ENCODE measurements at regions not wholly inside any gene's neighbourhood (a gene's known extent, or its start where the extent isn't known, plus 50 kb on each side); places are given as distances from the start of the nearest gene placed in this dataset.

- no peak for TF ChIP-seq POLR2A (IDR thresholded peaks at IDR 0.05)
- TF ChIP-seq, protein P1, sequence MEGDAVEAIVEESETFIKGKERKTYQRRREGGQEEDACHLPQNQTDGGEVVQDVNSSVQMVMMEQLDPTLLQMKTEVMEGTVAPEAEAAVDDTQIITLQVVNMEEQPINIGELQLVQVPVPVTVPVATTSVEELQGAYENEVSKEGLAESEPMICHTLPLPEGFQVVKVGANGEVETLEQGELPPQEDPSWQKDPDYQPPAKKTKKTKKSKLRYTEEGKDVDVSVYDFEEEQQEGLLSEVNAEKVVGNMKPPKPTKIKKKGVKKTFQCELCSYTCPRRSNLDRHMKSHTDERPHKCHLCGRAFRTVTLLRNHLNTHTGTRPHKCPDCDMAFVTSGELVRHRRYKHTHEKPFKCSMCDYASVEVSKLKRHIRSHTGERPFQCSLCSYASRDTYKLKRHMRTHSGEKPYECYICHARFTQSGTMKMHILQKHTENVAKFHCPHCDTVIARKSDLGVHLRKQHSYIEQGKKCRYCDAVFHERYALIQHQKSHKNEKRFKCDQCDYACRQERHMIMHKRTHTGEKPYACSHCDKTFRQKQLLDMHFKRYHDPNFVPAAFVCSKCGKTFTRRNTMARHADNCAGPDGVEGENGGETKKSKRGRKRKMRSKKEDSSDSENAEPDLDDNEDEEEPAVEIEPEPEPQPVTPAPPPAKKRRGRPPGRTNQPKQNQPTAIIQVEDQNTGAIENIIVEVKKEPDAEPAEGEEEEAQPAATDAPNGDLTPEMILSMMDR (IDR thresholded peaks at IDR 0.05): no peak
Observed at GRCh38 chr7:84331616-84332015, 137.0 kb upstream of the SEMA3A start.
